ENCODE measurements at regions not wholly inside any gene's neighbourhood (a gene's known extent, or its start where the extent isn't known, plus 50 kb on each side); places are given as distances from the start of the nearest gene placed in this dataset.

DNA sequence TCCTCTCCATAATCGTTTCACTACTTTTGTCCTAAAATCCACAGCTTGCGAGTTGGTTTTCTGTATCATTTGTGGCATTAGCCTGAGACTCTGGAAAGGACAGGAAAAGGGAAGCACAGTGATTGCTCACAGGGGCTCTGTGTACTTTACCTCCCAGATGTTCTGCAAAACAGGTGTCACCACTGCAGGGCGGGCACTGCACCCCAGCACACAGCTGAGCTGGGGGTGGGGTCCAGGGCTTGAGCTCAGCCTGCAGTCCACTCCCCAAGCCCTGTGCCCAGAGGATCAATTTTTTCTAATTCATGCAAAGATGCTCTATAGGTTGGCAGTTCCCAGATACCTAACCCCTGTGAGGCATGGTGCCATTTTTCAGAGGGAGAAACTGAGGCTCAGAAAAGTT, 119.4 kb upstream of the GLI2 start (continued):
- TF ChIP-seq CENPT (CRISPR knock-in tag; IDR thresholded peaks at IDR 0.05; ENCODE audit: low read depth) (no peak), STAT5B (CRISPR knock-in tag; IDR thresholded peaks at IDR 0.05) (no peak), ONECUT2 (CRISPR knock-in tag; IDR thresholded peaks at IDR 0.05) (no peak), ISL2 (CRISPR knock-in tag; IDR thresholded peaks at IDR 0.05) (no peak)
- TF ChIP-seq, protein P1, sequence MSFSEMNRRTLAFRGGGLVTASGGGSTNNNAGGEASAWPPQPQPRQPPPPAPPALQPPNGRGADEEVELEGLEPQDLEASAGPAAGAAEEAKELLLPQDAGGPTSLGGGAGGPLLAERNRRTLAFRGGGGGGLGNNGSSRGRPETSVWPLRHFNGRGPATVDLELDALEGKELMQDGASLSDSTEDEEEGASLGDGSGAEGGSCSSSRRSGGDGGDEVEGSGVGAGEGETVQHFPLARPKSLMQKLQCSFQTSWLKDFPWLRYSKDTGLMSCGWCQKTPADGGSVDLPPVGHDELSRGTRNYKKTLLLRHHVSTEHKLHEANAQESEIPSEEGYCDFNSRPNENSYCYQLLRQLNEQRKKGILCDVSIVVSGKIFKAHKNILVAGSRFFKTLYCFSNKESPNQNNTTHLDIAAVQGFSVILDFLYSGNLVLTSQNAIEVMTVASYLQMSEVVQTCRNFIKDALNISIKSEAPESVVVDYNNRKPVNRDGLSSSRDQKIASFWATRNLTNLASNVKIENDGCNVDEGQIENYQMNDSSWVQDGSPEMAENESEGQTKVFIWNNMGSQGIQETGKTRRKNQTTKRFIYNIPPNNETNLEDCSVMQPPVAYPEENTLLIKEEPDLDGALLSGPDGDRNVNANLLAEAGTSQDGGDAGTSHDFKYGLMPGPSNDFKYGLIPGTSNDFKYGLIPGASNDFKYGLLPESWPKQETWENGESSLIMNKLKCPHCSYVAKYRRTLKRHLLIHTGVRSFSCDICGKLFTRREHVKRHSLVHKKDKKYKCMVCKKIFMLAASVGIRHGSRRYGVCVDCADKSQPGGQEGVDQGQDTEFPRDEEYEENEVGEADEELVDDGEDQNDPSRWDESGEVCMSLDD (CRISPR knock-in tag; IDR thresholded peaks at IDR 0.05; ENCODE audit: borderline replicate concordance): no peak
- TF ChIP-seq, protein P2, sequence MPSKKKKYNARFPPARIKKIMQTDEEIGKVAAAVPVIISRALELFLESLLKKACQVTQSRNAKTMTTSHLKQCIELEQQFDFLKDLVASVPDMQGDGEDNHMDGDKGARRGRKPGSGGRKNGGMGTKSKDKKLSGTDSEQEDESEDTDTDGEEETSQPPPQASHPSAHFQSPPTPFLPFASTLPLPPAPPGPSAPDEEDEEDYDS (CRISPR knock-in tag; IDR thresholded peaks at IDR 0.05): no peak
- TF ChIP-seq, protein P3, sequence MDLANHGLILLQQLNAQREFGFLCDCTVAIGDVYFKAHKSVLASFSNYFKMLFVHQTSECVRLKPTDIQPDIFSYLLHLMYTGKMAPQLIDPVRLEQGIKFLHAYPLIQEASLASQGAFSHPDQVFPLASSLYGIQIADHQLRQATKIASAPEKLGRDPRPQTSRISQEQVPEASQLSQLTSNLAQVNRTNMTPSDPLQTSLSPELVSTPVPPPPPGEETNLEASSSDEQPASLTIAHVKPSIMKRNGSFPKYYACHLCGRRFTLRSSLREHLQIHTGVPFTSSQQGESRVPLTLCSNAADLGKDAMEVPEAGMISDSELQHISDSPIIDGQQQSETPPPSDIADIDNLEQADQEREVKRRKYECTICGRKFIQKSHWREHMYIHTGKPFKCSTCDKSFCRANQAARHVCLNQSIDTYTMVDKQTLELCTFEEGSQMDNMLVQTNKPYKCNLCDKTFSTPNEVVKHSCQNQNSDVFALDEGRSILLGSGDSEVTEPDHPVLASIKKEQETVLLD (CRISPR knock-in tag; IDR thresholded peaks at IDR 0.05; ENCODE audit: low read depth): no peak

DNA sequence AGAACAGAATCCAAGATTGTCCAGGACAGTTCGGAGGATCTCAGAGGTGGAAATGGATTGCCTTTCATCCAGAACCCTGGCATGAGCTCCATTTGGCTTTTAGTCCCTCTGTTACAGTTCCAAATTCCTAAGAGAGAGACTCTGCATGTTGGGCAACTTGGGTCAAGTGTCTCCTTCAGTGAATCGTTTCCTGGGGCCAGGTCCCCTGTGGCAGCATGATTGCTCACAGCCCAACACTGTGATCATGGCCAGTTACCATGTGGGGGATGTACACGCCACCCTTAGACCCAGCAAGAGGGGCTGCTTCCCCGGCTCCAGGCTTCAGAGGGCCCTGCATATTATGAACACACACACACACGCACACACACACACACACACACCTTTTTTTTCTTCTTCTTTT, 118.6 kb upstream of the GLI2 start:
- no peaks in the 10 kb centered on the region for H4K20me1 ChIP-seq (ENCODE audit: insufficient read depth, low read length)
- H3K27me3 ChIP-seq (ENCODE audit: control insufficient read depth in 1 of 2, insufficient read depth in 2 of 2, low read length in 2 of 2): peaks cover 4 to 53% of the 10 kb centered on the region in 2 experiments; a peak in 4 of 5 replicates
- H2AFZ ChIP-seq (ENCODE audit: low read length): no peak overlapping the region
- no peak overlapping the region for H3K9ac ChIP-seq (ENCODE audit: insufficient read depth, low read depth, low read length)
- TF ChIP-seq ZNF34 (CRISPR knock-in tag; IDR thresholded peaks at IDR 0.05; ENCODE audit: borderline replicate concordance) (no peak), U2AF2 (IDR thresholded peaks at IDR 0.05; ENCODE audit: low read depth, low read length) (no peak), MED1 (CRISPR knock-in tag; IDR thresholded peaks at IDR 0.05) (no peak), ZNF569 (CRISPR knock-in tag; IDR thresholded peaks at IDR 0.05; ENCODE audit: borderline replicate concordance) (no peak), ZNF605 (CRISPR knock-in tag; IDR thresholded peaks at IDR 0.05) (no peak)
- TF ChIP-seq, protein P4, sequence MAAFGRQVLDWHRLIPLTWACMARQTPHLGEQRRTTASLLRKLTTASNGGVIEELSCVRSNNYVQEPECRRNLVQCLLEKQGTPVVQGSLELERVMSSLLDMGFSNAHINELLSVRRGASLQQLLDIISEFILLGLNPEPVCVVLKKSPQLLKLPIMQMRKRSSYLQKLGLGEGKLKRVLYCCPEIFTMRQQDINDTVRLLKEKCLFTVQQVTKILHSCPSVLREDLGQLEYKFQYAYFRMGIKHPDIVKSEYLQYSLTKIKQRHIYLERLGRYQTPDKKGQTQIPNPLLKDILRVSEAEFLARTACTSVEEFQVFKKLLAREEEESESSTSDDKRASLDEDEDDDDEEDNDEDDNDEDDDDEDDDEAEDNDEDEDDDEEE (CRISPR knock-in tag; IDR thresholded peaks at IDR 0.05): no peak
- TF ChIP-seq, protein P5, sequence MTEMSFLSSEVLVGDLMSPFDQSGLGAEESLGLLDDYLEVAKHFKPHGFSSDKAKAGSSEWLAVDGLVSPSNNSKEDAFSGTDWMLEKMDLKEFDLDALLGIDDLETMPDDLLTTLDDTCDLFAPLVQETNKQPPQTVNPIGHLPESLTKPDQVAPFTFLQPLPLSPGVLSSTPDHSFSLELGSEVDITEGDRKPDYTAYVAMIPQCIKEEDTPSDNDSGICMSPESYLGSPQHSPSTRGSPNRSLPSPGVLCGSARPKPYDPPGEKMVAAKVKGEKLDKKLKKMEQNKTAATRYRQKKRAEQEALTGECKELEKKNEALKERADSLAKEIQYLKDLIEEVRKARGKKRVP (CRISPR knock-in tag; IDR thresholded peaks at IDR 0.05): no peak
- no peaks in the 10 kb centered on the region for H3K36me3 ChIP-seq (replicated peaks in 1 of 2; ENCODE audit: control insufficient read depth in 1 of 2, insufficient read depth in 2 of 2, low read length in 2 of 2)
- H3K79me2 ChIP-seq (ENCODE audit: insufficient read depth, low read length): no peaks in the 10 kb centered on the region
- FAIRE-seq: no peak
- intact Hi-C loops (cut with micrococcal nuclease; ENCODE audit: unreplicated experiment) (no loop called here), in situ Hi-C loops (cut with HindIII; ENCODE audit: extremely low pct_ligation_motif_present, low pct_unique_long_range_greater_than_20kb) (no loop called here)
- ATAC-seq: no peak
- peaks cover 20% of the 10 kb centered on the region for H3K4me1 ChIP-seq (ENCODE audit: insufficient read depth, low read length)
- no peak overlapping the region for H3K4me3 ChIP-seq (replicated peaks in 1 of 3; ENCODE audit: insufficient read depth in 1 of 3, low read depth in 2 of 3, low read length in 3 of 3)
- no peaks in the 10 kb centered on the region for H3K9me3 ChIP-seq (ENCODE audit: low read length)
- no TSS peak for BruUV-seq (replicated peaks)
- POLR2A ChIA-PET: no interaction called here
- no peak overlapping the region for H3K27ac ChIP-seq (ENCODE audit: extremely low read length, insufficient read depth, low read length)
- CTCF ChIA-PET (ENCODE audit: low intra/inter-chr PET ratio, low total read pairs): no interaction called here
- H3K4me2 ChIP-seq (ENCODE audit: low read depth, low read length): no peak overlapping the region
- 49% methylated on average over 5 of the region's 5 CpGs for WGBS (ENCODE audit: low lambda C conversion rate)
- DNase-seq (ENCODE audit: low spot score): no peak
